ENCODE measurements at regions not wholly inside any gene's neighbourhood (a gene's known extent, or its start where the extent isn't known, plus 50 kb on each side); places are given as distances from the start of the nearest gene placed in this dataset.

DNA sequence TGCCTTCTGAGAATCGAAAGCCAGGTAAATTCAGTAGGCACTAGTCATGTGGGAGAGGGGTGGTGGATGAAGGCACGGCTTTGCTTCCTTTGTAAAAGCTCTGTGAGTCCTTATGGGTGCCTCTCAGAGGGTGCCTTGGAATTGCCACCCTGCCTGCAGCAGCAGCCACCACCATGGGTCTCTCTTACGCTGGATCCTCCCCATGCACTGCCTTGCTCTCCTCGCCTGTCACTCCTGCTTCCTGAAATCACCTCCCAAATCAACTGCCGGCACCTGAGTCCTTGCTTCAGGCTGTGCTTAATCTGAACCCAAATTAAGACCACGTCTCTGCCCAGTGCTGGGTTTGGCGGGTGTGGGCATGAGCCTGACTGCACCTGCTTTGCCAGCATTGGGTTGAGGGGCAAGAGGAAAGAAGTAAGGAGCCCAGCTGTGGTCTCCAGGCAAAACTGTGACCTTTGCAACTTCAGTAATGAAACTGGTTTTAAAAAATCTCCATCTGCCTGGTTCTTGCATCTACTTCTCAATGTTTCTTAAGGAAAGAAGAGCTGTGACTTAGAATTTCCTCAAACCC is 55.9 kb upstream of the CLMN start:
- no peak for TF ChIP-seq TAF1 (IDR thresholded peaks at IDR 0.05; ENCODE audit: borderline replicate concordance, insufficient read depth, low read length)
- TF ChIP-seq POLR2AphosphoS5 (IDR thresholded peaks at IDR 0.05; ENCODE audit: low read depth, low read length), result no peak
- TF ChIP-seq, protein P1, sequence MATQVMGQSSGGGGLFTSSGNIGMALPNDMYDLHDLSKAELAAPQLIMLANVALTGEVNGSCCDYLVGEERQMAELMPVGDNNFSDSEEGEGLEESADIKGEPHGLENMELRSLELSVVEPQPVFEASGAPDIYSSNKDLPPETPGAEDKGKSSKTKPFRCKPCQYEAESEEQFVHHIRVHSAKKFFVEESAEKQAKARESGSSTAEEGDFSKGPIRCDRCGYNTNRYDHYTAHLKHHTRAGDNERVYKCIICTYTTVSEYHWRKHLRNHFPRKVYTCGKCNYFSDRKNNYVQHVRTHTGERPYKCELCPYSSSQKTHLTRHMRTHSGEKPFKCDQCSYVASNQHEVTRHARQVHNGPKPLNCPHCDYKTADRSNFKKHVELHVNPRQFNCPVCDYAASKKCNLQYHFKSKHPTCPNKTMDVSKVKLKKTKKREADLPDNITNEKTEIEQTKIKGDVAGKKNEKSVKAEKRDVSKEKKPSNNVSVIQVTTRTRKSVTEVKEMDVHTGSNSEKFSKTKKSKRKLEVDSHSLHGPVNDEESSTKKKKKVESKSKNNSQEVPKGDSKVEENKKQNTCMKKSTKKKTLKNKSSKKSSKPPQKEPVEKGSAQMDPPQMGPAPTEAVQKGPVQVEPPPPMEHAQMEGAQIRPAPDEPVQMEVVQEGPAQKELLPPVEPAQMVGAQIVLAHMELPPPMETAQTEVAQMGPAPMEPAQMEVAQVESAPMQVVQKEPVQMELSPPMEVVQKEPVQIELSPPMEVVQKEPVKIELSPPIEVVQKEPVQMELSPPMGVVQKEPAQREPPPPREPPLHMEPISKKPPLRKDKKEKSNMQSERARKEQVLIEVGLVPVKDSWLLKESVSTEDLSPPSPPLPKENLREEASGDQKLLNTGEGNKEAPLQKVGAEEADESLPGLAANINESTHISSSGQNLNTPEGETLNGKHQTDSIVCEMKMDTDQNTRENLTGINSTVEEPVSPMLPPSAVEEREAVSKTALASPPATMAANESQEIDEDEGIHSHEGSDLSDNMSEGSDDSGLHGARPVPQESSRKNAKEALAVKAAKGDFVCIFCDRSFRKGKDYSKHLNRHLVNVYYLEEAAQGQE (IDR thresholded peaks at IDR 0.05; ENCODE audit: insufficient read depth in 1 of 2, low read depth in 2 of 2, low read length in 2 of 2), result no peak
- no peak for TF ChIP-seq SIN3A (IDR thresholded peaks at IDR 0.05; ENCODE audit: borderline replicate concordance, insufficient read depth, low read length)
- TF ChIP-seq FOXP2 (optimal IDR thresholded peaks at IDR 0.05; ENCODE audit: borderline replicate concordance, extremely low read depth, extremely low read length, insufficient read depth), result no peak
